Inferior parietal cortex (tissue), 1 donor: ENCODE measurements at regions not wholly inside any gene's neighbourhood (a gene's known extent, or its start where the extent isn't known, plus 50 kb on each side); places are given as distances from the start of the nearest gene placed in this dataset.
"Not testable (repeated sequence)": the region's sequence is repeated elsewhere in the genome, so short reads cannot be mapped to it uniquely, and the experiment has no call there.

Source experiments
- DNase-seq: peaks from one replicate; pipeline ENCODE4 v3.0.0-alpha.2; 2016; ENCODE audit errors: extremely low spot score

- no peak for DNase-seq
These were observed 334.1 kb upstream of the MYT1L start for GRCh38 chr2:2664989-2665833.

- no peak for DNase-seq
These were observed 332.4 kb upstream of the MYT1L start for GRCh38 chr2:2663401-2664036.

DNA sequence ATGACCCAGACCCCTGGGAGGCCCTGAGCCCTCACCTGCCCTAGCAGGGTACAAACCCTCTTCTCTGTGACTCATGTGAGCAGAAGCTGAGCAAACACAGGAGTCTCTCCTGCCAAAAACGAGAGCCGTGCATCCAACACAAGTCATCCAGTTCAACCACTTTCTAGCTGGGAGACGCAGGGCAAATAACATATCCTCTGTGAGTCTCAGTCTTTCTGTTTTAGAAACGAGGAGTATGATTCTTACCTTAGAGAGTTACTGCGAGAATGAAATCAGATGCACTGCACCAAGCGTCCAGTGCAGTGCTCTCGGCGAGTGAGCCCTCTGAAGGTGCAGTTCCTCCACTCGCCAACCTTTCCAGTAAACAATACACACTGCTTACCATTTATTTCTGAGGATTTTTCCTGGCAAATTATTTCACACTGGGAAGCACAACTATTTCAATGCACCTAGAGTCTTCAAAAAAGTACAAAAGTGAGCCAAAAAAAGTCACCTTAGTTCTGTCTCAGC, 331.8 kb upstream of the MYT1L start:
- no peak for DNase-seq

GRCh38 chr2:2662037-2662846, 331.2 kb upstream of the MYT1L start:
- DNase-seq, result no peak

DNA sequence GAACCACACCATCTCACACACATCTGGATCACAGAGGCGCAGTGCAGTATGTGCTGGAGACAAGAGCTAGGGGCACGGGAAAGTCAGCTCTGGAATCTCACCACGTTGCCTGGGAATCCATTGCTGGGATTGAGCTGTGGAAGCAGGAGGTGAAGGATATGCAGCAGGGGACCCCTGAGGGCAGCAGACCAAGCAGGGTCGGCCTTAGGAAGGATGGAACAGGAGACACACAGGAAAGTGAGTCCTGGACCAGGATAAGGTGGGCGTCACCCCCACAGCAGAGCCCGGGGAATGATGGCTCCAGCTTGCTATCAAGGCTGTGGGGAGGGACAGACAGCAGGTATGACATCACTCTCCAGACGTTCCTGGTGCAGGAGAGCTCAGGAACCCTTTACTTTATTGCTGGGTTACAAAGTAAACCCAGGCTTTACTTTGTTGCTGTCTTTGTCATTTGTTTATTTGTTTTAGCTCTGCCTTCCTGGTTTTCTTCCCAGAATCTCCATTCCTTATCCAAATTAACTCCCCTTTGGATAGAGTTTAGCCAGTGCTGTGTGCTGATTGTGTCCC, 329.8 kb upstream of the MYT1L start:
- no peak for DNase-seq

DNA sequence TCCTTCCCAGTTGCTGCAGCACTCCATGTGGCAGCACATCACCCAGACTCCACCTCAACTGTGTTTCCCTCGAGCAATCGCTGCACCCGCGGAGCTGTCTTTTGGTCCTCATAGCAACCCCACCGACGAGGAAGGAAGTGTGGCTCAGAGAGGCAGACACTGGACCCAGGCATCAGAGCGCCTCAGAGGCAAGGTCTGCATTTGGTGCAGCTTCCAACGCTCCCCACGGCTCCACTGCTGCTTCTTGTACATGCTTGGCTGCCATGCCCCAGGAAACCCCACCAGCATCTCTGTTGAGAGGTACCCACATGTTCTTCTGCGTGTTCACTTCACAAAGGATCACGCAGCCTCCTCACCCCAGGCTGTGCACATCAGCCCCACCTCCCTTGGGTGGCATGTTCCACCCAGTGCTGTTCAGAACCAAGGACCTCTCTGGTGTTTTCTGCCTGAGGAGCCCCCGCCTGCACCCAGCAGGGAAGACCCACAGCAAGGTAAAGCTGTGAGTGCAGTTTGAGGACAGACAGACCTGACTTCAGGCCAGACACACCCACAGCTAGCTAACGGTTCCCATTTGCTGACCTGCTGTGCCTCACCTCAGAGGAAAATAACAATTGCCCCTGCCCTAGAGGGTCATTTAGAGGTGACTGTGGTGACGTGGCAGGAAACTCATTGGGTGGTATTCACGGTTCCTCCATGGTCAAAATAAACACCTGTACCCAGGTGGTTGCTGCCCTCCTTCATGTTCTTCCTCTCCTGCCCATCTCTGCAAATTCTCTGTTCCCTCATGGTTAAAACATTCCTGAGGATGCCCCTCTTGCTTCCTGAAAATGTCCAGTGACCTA, 326.3 kb upstream of the MYT1L start:
- DNase-seq, result no peak

- DNase-seq, result peak; percentile 45
These were observed 325.3 kb upstream of the MYT1L start for GRCh38 chr2:2656115-2657011.

- peak; percentile 43 for DNase-seq
These were observed 324.5 kb upstream of the MYT1L start for GRCh38 chr2:2655453-2656114.

- no peak for DNase-seq
These were observed 322.2 kb upstream of the MYT1L start for GRCh38 chr2:2653231-2653630.

GRCh38 chr2:2650608-2651375, 319.7 kb upstream of the MYT1L start:
- no peak for DNase-seq

DNA sequence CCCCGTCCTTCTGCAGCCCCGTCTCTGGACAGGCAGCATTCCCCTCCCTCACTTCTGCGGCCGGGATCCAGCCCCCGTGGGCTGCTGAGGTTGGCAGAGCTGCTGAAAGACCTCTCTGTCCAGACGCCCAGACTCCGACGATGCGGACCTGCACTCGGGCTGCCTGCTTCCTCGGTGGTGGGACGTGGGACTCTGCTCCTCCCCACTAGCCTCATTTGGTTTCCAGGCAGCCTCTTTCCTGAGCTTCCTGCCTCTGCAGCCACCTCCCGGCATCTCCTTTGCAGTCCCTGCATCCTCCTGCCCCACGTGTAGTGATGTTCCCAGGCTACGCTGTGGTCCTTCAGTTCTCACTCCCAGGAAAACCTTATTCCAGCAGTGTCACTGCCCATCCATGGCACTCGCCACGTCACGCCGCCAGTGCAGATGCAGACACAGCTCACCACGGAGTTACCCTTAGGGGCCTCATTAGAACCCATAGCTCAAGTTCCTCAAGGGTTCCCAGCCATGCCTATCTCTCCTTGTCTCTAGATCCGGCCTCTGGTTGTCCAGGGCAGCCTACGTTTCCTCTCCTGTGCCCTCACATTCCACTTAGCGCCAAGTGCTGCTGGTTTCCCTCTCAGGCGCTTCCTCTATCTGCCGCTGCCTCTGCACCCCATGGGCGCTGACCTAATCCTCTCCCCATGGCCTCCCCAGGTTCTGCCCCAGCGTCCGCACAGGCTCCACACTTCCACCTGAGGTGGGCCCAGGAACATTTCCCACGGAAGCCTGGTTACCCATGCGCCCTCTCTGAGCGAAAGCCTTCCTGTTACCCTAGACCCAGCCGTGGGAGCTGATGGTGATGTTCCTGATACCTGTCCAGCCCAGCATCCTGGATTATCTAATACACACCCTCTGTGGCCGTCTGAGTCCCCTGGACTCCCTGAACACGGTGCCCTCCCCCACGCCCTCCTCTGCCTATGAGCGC, 318.3 kb upstream of the MYT1L start:
- no peak for DNase-seq

- DNase-seq, result no peak
These were observed 317.0 kb upstream of the MYT1L start for GRCh38 chr2:2648094-2648493.

GRCh38 chr2:2647141-2647541, 316.1 kb upstream of the MYT1L start:
- no peak for DNase-seq

DNA sequence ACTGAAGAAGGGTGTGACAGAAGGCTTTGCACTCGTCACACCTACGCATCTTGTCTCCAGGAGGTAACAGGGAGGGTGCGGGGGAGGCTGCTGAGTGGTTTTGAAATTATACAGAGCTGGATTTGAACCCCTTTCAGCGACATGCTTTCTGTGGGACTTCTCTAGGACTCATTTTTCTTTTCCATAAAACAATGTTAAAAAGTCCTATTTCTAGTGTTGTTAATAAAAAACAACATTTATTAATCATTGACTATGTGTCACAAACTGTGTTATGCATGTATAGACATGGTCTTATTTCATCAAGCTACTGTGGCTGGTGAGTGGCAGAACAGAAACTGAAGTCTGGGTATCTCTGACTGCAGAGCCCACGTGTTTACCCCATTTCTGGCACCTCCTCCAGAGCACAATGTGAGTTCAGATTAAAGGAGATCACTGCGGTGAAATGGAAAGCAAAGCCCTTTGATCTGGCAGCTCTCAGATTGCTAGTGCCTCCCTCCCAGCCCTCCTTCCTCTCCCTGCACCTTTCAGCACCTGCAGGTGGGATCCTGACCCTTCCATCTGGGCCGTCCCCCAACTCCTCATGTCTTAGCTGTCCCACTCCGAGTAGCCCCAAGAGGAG, 315.5 kb upstream of the MYT1L start:
- no peak for DNase-seq

DNA sequence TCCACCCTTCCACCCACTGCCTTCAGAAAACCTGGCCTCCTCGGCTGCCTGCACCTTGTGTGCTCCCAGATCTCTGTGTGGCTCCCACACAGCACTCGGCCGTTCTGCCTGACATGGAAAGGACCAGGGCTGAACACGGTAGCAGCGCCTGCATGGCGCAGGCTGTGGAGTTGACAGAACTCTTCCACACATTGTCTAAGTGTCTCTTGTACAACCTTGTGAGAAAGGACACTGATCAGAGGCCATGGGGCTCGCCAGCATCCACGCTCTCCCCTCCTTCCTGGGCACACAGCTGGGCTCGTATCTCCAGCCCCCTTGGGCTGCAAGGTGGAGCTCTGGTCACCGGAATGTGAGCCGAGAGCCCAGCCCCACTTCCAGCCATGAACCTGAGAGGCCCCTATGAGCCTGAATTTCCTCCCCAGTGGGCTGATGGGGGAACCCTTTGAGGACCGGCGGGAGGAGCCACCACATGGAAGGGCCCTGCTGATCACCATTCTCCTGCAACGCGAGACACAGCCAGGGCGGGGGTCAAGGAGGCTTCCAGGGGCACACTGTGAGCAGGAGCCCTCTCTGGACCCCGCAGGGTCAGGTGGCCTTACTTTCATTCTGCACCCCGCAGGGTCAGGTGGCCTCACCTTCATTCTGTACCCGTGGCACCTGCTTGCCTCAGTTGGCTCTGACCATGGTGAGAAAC, 314.2 kb upstream of the MYT1L start:
- DNase-seq, result no peak

- DNase-seq, result not testable (repeated sequence)
These were observed 313.7 kb upstream of the MYT1L start for GRCh38 chr2:2644751-2645150.
